K562 (cell line): ENCODE measurements at regions not wholly inside any gene's neighbourhood (a gene's known extent, or its start where the extent isn't known, plus 50 kb on each side); places are given as distances from the start of the nearest gene placed in this dataset.

Experiments used
- ATAC-seq: fragments of 200-7000 bp; cut with Tn5 transposase; 3 replicates; pipeline ENCODE4 v1.9.1; 2020; ENCODE audit warnings: moderate library complexity
- BruUV-seq: library from RNA; stranded (reverse); fragments of 400-500 nt; replicated peaks from 2 replicates; lab custom pipeline; 2021; lab: Mats Ljungman, UMichigan
- CTCF ChIA-PET: fragments of 300-600 bp; formaldehyde crosslinking; extraction: SDS; loops from one replicate; lab custom pipeline; 2021; ENCODE audit warnings: low intra/inter-chr PET ratio; lab: Yijun Ruan, JAX
- POLR2A ChIA-PET: fragments of 300-600, 350-650 bp; sonication (Branson Sonifier 250); formaldehyde crosslinking; extraction: SDS; loops from one replicate; lab custom pipeline; 2021; ENCODE audit warnings: antibody characterized with exemption, inconsistent platforms; lab: Yijun Ruan, JAX
- DNase-seq, 4 experiments: peaks; one replicate each; pipeline versions ENCODE4 v3.0.0 to v3.0.0-alpha.2; 2011 to 2018; ENCODE audit warnings: low spot score in 3 of 4, mixed read lengths in 3 of 4; ENCODE audit errors: extremely low read depth in 1 of 4
- FAIRE-seq: peaks from 2 replicates; lab custom pipeline; 2011; peaks lifted over from hg19 to GRCh38; lab: Jason Lieb, UNC
- H2AFZ ChIP-seq: 2 replicates; pipeline ENCODE4 v1.6.0; 2011; ENCODE audit warnings: low read depth, low read length, control low read depth, inconsistent platforms
- H3K27ac ChIP-seq: fragments of 200-600 bp; 3 replicates; pipeline ENCODE4 v1.8.0; 2011; ENCODE audit warnings: low read depth, mild to moderate bottlenecking, control low read depth, inconsistent platforms, low read length, moderate library complexity, mixed read lengths; ENCODE audit errors: extremely low read depth
- H3K27me3 ChIP-seq, 2 experiments: fragments of 300-600 bp in 1 of 2; 2 replicates in 1 of 2; 3 replicates in 1 of 2; pipeline versions ENCODE4 v1.6.0 to v1.8.0; 2011; ENCODE audit warnings: inconsistent platforms in 2 of 2, low read length in 2 of 2, mild to moderate bottlenecking in 1 of 2, mixed read lengths in 1 of 2, moderate library complexity in 1 of 2; ENCODE audit not compliant: control insufficient read depth in 2 of 2, insufficient read depth in 2 of 2
- H3K36me3 ChIP-seq: fragments of 300-600 bp; 3 replicates; pipeline ENCODE4 v1.8.0; 2011; ENCODE audit warnings: mild to moderate bottlenecking, low read length, inconsistent platforms; ENCODE audit not compliant: control insufficient read depth, insufficient read depth
- H3K4me1 ChIP-seq, 2 experiments: fragments of 200-600 bp in 1 of 2; replicated peaks in 1 of 2; 2 replicates in 1 of 2; 3 replicates in 1 of 2; pipeline versions ENCODE4 v1.5.1 to v1.8.0; 2011; ENCODE audit warnings: inconsistent platforms in 2 of 2, low read length in 2 of 2, mild to moderate bottlenecking in 1 of 2, mixed read lengths in 1 of 2, moderate library complexity in 1 of 2; ENCODE audit not compliant: control insufficient read depth in 2 of 2, insufficient read depth in 2 of 2
- H3K4me2 ChIP-seq: 2 replicates; pipeline ENCODE4 v1.6.1; 2011; ENCODE audit warnings: low read length, control low read depth, inconsistent platforms, mixed read lengths; ENCODE audit not compliant: insufficient read depth
- H3K4me3 ChIP-seq: fragments of 200-600 bp; sonication (generic), shearing (Covaris generic); 2 replicates; pipeline ENCODE4 v1.5.1; 2016; ENCODE audit warnings: control low read depth, inconsistent platforms
- H3K79me2 ChIP-seq: fragments of 200-600 bp; 3 replicates; pipeline ENCODE4 v1.8.0; 2011; ENCODE audit warnings: low read length, inconsistent platforms; ENCODE audit not compliant: control insufficient read depth, insufficient read depth
- H3K9ac ChIP-seq, 2 experiments: 2 replicates each; pipeline versions ENCODE4 v1.6.0 to v1.6.1; 2011; ENCODE audit warnings: low read depth in 2 of 2, low read length in 2 of 2, control low read depth in 1 of 2, inconsistent platforms in 1 of 2, mild to moderate bottlenecking in 1 of 2, mixed read lengths in 1 of 2; ENCODE audit not compliant: insufficient read depth in 1 of 2
- H3K9me1 ChIP-seq: one replicate; pipeline ENCODE4 v1.6.0; 2011; ENCODE audit warnings: inconsistent platforms, mild to moderate bottlenecking, low read length, moderate library complexity; ENCODE audit not compliant: control insufficient read depth, insufficient read depth
- H3K9me3 ChIP-seq: replicated peaks from 2 replicates; pipeline ENCODE4 v1.5.1; 2011; ENCODE audit warnings: low read depth, low read length, inconsistent platforms; ENCODE audit not compliant: control insufficient read depth, insufficient read depth
- H4K20me1 ChIP-seq: replicated peaks from 2 replicates; pipeline ENCODE4 v1.6.1; 2011; ENCODE audit warnings: low read length, inconsistent platforms, mixed read lengths; ENCODE audit not compliant: control insufficient read depth, insufficient read depth
- BCL6 ChIP-seq: fragments of 250-450 bp; sonication (Bioruptor Pico); IDR thresholded peaks from 2 replicates; pipeline ENCODE4 v1.4.0; 2020
- BCOR ChIP-seq: fragments of 450-650 bp; IDR thresholded peaks from 2 replicates; pipeline ENCODE4 v1.6.1; 2016
- C11orf30 ChIP-seq: fragments of 450-650 bp; IDR thresholded peaks from 2 replicates; pipeline ENCODE4 v1.6.1; 2016; ENCODE audit warnings: low read depth, mild to moderate bottlenecking
- LCOR ChIP-seq: sonication (generic); formaldehyde crosslinking; IDR thresholded peaks from 2 replicates; pipeline ENCODE4 v1.8.0; 2022; ENCODE audit warnings: mild to moderate bottlenecking, missing genetic modification reagents
- MEF2A ChIP-seq: IDR thresholded peaks from 2 replicates; pipeline ENCODE4 v1.6.1; 2011; ENCODE audit warnings: low read depth, mild to moderate bottlenecking, low read length, moderate library complexity; ENCODE audit not compliant: control insufficient read depth
- SIN3B ChIP-seq: fragments of 450-650 bp; IDR thresholded peaks from 2 replicates; pipeline ENCODE4 v1.6.1; 2017; ENCODE audit warnings: low read depth, mild to moderate bottlenecking, moderate library complexity
- ZKSCAN1 ChIP-seq: fragments of 150-350 bp; IDR thresholded peaks from 2 replicates; pipeline ENCODE4 v1.6.1; 2016; ENCODE audit warnings: low read depth, low read length
- ZNF583 ChIP-seq: fragments of 250-450 bp; sonication (Bioruptor Pico); IDR thresholded peaks from 2 replicates; pipeline ENCODE4 v1.4.0; 2020
- ZNF77 ChIP-seq: fragments of 250-450 bp; sonication (Bioruptor Pico); IDR thresholded peaks from 2 replicates; pipeline ENCODE4 v1.5.0; 2020
- WGBS: fragments of 100-300 bp; shearing (Covaris generic); methylation state at CpG from one replicate; pipeline ENCODE4 v1.1.6; 2016; ENCODE audit warnings: low coverage, mixed read lengths; ENCODE audit not compliant: insufficient coverage; ENCODE audit errors: missing lambda C conversion rate; 5-methylcytosine and 5-hydroxymethylcytosine counted together
- in situ Hi-C: fragments of 300-500 bp; cut with MboI; formaldehyde crosslinking; loops from 4 replicates; pipeline ENCODE4 v1.15.0; 2018; ENCODE audit warnings: inconsistent platforms, mixed read lengths
- intact Hi-C: fragments of 100-400 bp; cut with micrococcal nuclease; formaldehyde crosslinking; loops from 2 replicates; pipeline ENCODE4 v1.14.2; 2022
- TF ChIP-seq, protein P1 (sequence below): fragments of 250-450 bp; sonication (Bioruptor Pico); IDR thresholded peaks from 2 replicates; pipeline ENCODE4 v1.4.0; 2020; ENCODE audit warnings: mild to moderate bottlenecking, moderate library complexity
- TF ChIP-seq, protein P2 (sequence below): fragments of 450-650 bp; IDR thresholded peaks from one replicate; pipeline ENCODE4 v1.6.1; 2018; ENCODE audit warnings: mild to moderate bottlenecking, moderate library complexity; ENCODE audit not compliant: partially characterized antibody
- TF ChIP-seq, protein P3 (sequence below): sonication (generic); formaldehyde crosslinking; IDR thresholded peaks from 2 replicates; pipeline ENCODE4 v1.8.0; 2023; ENCODE audit warnings: mild to moderate bottlenecking, missing genetic modification reagents
- TF ChIP-seq, protein P4 (sequence below): fragments of 450-650 bp; IDR thresholded peaks from 2 replicates; pipeline ENCODE4 v1.6.1; 2016; ENCODE audit warnings: missing biosample characterization, missing genetic modification characterization

DNA sequence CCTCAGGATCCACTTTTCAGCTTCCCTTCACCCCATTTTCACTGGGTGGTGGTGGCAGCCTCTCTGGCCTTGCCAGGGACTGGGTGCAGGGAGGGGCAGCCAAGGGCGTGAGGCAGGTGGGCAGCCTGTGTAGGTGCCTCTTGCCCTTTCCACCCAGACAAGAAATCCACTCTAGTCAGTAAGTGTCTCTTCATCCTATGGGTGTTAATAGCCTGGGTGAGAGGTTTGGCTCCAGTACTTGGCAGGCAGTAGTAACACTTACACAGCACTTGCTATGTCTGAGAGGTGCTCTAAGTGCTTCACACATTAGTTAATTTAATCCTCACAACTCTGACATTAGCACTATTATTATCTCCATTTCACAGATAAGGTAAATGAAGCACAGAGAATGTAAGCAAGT lies 171.9 kb downstream of the EMP1 start:
- Histone ChIP-seq H3K9me3 (no peaks in the 10 kb centered on the region), H3K4me3 (no peak overlapping the region), H3K4me1 (no peaks in the 10 kb centered on the region), H2AFZ (no peak overlapping the region), H4K20me1 (no peaks in the 10 kb centered on the region), H3K4me2 (no peak overlapping the region), H3K27ac (no peak overlapping the region), H3K27me3 (peaks cover 0 to 22% of the 10 kb centered on the region in 2 experiments; a peak in 3 of 5 replicates), H3K79me2 (no peaks in the 10 kb centered on the region)
- 0% methylated on average over 1 of the region's 1 CpG for WGBS
- ChIA-PET POLR2A (no interaction called here), CTCF (no interaction called here)
- DNase-seq (no peak), FAIRE-seq (no peak)
- intact Hi-C loops (loop anchor here (10.0 kb wide), 1 partner anchor 796 kb away; no protein-coding TSS in a partner anchor), in situ Hi-C loops (no loop called here)
- no TSS peak for BruUV-seq
- TF ChIP-seq, protein P1, sequence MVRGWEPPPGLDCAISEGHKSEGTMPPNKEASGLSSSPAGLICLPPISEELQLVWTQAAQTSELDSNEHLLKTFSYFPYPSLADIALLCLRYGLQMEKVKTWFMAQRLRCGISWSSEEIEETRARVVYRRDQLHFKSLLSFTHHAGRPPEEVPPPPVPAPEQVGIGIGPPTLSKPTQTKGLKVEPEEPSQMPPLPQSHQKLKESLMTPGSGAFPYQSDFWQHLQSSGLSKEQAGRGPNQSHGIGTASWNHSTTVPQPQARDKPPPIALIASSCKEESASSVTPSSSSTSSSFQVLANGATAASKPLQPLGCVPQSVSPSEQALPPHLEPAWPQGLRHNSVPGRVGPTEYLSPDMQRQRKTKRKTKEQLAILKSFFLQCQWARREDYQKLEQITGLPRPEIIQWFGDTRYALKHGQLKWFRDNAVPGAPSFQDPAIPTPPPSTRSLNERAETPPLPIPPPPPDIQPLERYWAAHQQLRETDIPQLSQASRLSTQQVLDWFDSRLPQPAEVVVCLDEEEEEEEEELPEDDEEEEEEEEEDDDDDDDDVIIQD (CRISPR knock-in tag), result no peak
- TF ChIP-seq BCOR, result no peak
- no peak for TF ChIP-seq LCOR (CRISPR knock-in tag)
- TF ChIP-seq SIN3B, result no peak
- TF ChIP-seq, all 486 proteins: peak for 0
- no peaks in the 10 kb centered on the region for H3K36me3 ChIP-seq
- no peak for ATAC-seq
- no peak overlapping the region for H3K9ac ChIP-seq
- H3K9me1 ChIP-seq, result no peaks in the 10 kb centered on the region

DNA sequence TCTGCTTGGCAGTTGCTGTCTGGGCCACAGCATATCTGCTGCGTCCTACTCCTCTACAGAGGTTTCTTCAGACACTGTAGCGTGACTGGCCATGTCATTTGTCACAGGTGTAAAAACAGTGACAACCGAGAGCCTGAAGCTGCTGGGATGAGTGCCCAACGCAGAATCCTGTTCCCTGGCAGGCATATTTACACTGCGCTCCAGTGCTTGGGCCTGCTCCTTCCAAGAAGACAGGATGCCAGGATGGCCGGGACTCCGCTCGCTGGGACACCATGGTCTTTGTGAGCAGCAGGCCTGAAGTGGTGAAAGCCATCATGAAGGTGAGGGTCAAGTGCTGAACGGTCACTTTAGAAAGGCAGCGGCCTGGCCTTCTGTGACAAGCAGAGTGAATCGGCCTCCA lies 171.4 kb downstream of the EMP1 start:
- peaks cover 0 to 22% of the 10 kb centered on the region in 2 experiments; a peak in 3 of 5 replicates for H3K27me3 ChIP-seq
- H3K4me3 ChIP-seq, result no peak overlapping the region
- no peak overlapping the region for H3K9ac ChIP-seq
- no peaks in the 10 kb centered on the region for H3K9me1 ChIP-seq
- H3K79me2 ChIP-seq, result no peaks in the 10 kb centered on the region
- ATAC-seq (no peak), DNase-seq (no peak), FAIRE-seq (no peak)
- H3K9me3 ChIP-seq, result no peaks in the 10 kb centered on the region
- H3K4me2 ChIP-seq, result no peak overlapping the region
- H4K20me1 ChIP-seq, result no peaks in the 10 kb centered on the region
- CTCF ChIA-PET, result no interaction called here
- in situ Hi-C loops, result no loop called here
- POLR2A ChIA-PET, result no interaction called here
- H3K36me3 ChIP-seq, result no peaks in the 10 kb centered on the region
- H2AFZ ChIP-seq, result no peak overlapping the region
- no peak overlapping the region for H3K27ac ChIP-seq
- intact Hi-C loops, result loop anchor here (10.0 kb wide), 1 partner anchor 797 kb away; no protein-coding TSS in a partner anchor
- no peaks in the 10 kb centered on the region for H3K4me1 ChIP-seq
- BruUV-seq, result no TSS peak
- under 1% methylated on average over 10 of the region's 11 CpGs for WGBS
- TF ChIP-seq, protein P2, sequence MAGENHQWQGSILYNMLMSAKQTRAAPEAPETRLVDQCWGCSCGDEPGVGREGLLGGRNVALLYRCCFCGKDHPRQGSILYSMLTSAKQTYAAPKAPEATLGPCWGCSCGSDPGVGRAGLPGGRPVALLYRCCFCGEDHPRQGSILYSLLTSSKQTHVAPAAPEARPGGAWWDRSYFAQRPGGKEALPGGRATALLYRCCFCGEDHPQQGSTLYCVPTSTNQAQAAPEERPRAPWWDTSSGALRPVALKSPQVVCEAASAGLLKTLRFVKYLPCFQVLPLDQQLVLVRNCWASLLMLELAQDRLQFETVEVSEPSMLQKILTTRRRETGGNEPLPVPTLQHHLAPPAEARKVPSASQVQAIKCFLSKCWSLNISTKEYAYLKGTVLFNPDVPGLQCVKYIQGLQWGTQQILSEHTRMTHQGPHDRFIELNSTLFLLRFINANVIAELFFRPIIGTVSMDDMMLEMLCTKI, result no peak
- TF ChIP-seq, protein P3, sequence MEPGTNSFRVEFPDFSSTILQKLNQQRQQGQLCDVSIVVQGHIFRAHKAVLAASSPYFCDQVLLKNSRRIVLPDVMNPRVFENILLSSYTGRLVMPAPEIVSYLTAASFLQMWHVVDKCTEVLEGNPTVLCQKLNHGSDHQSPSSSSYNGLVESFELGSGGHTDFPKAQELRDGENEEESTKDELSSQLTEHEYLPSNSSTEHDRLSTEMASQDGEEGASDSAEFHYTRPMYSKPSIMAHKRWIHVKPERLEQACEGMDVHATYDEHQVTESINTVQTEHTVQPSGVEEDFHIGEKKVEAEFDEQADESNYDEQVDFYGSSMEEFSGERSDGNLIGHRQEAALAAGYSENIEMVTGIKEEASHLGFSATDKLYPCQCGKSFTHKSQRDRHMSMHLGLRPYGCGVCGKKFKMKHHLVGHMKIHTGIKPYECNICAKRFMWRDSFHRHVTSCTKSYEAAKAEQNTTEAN (CRISPR knock-in tag), result no peak
- TF ChIP-seq, protein P4, sequence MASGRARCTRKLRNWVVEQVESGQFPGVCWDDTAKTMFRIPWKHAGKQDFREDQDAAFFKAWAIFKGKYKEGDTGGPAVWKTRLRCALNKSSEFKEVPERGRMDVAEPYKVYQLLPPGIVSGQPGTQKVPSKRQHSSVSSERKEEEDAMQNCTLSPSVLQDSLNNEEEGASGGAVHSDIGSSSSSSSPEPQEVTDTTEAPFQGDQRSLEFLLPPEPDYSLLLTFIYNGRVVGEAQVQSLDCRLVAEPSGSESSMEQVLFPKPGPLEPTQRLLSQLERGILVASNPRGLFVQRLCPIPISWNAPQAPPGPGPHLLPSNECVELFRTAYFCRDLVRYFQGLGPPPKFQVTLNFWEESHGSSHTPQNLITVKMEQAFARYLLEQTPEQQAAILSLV (tag), result no peak
- TF ChIP-seq ZKSCAN1 (no peak), BCL6 (CRISPR knock-in tag) (no peak), C11orf30 (no peak), MEF2A (no peak), ZNF77 (CRISPR knock-in tag) (no peak), ZNF583 (CRISPR knock-in tag) (no peak)
